SK-N-SH treated with all-trans-retinoic acid at 6 μM for 48 hours (cell line): ENCODE measurements at regions not wholly inside any gene's neighbourhood (a gene's known extent, or its start where the extent isn't known, plus 50 kb on each side); places are given as distances from the start of the nearest gene placed in this dataset.

Experiments
- ARNTL ChIP-seq: fragments of 450-650 bp; formaldehyde crosslinking; IDR thresholded peaks from 2 replicates; pipeline ENCODE4 v1.5.0; 2020; ENCODE audit warnings: low read depth, mild to moderate bottlenecking, moderate library complexity, borderline replicate concordance
- BACH2 ChIP-seq: fragments of 250-450 bp; sonication (Bioruptor Pico); IDR thresholded peaks from 2 replicates; pipeline ENCODE4 v1.9.0; 2021; ENCODE audit warnings: mild to moderate bottlenecking, borderline replicate concordance

DNA sequence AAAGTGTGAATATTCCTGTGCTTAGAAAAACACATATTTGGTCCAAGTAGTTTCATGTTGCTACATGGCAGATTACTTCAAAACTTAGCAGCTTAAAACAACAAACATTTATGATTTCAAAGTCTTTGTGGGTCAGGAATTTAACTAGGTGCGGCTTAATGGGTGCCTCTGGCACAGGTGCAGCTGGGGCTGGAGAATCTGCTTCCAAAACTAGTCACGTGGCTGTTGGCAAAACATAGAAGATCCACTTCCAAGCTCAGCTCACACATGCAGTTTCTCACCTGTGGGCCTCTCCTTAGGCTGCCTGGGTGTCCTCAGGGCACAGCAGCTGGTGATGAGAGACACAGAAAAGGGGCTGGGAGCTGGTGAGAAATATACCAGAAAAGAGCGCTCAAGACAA is 263.4 kb downstream of the TTLL7 start:
- TF ChIP-seq ARNTL (CRISPR knock-in tag) (no peak), BACH2 (CRISPR knock-in tag) (no peak)
